ENCODE measurements at regions not wholly inside any gene's neighbourhood (a gene's known extent, or its start where the extent isn't known, plus 50 kb on each side); places are given as distances from the start of the nearest gene placed in this dataset.
"Not testable (repeated sequence)": the region's sequence is repeated elsewhere in the genome, so short reads cannot be mapped to it uniquely, and the experiment has no call there.

DNA sequence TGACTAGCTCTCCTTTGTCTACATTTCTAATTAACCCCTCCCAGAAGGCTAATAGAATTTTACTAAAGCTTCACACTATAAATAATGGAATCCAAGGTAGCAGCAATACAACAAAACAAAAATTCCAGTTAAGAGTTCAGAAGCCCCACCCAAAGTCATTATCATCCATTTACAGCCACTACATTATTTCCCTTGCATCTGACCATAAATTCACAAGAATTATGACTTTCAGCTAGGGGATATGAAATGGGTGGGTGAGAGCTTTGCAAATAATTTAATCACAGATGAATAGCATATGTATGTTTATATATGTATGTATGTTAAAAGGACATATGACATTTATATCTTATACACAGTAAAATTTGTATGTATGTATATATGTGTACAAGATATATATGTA lies 65.3 kb upstream of the PTGDR start:
- intact Hi-C loops (cut with DNase I): no loop called here
- DNase-seq (no peak), ATAC-seq (no peak)

DNA sequence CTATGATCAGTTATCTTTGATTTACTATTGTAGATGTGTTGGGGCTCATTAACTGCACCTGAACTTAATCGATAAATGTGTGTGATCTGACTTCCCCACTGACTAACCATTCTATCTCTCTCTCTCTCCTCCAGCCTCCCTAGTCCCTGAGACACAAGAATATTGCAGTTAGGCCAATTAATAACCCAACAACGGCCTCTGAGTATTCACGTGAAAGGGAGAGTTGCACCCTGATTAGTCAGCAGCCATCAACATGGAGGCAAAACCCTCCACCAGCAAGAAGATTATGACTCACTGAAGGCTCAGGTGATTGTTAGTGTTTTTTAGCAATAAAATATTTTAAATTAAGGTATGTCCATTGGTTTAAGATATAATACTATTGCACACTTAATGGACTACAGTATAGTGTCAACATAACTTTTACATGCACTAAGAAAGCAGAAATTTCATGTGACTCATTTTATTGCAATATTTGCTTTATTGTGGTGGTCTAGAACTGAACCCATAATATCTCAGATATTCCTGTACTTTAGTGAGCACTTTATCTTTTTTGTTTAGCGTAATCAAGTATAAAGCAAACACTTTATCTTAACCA lies 77.1 kb upstream of the PTGDR start:
- intact Hi-C loops (cut with DNase I): no loop called here
- ATAC-seq (no peak), DNase-seq (no peak)

DNA sequence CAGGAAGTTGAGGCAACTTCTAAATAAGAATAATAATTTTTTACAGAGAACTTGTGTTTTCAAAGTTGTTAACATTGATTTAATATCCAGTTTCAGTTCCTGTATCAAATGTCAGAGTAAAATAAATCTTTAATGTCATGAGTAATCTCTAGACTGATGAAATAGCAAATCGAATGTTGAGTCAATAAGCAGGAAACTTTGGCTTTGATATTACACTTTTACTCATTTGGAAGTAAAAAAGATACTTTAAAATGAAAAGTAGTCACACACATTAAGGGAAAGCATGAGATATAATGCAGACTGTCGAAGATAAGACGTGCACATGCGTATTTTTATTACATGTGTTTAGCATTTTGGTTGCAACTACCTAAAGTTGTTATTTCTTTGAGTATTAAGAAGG lies 78.2 kb upstream of the PTGDR start:
- intact Hi-C loops (cut with DNase I): no loop called here
- DNase-seq (no peak), ATAC-seq (no peak)

DNA sequence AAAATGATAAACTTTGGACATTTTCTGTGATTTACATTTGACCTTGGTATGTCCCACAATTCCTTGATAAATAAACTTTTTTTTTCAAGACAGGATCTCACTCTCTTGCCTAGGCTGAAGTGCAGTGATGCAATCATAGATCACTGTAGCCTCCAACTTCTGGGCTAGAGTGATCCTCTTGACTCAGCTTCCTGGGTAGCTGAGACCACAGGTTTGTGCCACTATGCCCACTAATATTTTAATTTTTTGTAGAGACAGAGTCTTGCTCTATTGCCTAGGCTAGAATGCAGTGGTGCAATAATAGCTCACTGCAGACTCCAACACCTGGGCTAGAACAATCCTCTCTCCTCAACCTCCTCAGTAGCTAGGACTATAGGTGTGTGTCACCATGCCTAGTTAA lies 79.1 kb upstream of the PTGDR start:
- ATAC-seq: no peak

DNA sequence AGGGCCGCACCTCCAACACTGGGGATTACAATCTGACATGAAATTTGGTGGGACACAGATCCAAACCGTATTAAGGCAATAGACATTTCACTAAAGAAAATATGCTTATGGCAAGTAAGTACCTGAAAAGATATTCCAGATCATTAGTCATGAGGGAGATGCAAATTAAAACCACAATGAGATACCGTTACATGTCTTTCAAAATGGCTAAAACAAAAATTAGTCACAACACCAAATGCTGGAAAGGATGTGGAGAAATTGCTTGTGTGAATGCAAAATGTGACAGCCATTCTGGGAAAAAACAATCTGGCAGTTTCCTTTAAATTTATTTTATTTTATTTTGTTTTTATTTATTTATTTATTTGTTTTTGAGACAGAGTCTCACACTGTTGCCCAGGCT lies 82.3 kb upstream of the PTGDR start:
- no peak for ATAC-seq
- intact Hi-C loops (cut with DNase I): no loop called here

More for the DNA sequence above, 79.1 kb upstream of the PTGDR start:
- no peak for DNase-seq
- intact Hi-C loops (cut with DNase I): no loop called here

DNA sequence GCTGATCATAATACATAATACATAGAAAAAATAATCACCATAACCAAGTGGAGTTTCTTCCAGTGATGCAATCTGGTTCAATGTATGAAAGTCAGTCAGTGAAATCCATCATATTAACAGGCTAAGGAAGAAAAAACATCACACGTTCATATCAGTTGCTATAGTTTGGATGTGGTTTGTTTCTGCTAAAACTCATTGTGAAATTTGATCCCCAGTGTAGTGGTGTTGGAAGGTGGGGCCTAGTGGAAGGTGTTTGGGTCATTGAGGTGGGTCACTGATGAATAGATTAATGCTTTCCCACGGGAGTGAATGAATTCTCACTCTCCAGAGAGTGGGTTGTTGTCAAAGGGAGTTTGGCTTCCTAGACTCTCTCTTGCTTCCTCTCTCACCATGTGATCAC lies 84.6 kb upstream of the PTGDR start:
- DNase-seq (no peak), ATAC-seq (no peak)
- intact Hi-C loops (cut with DNase I): no loop called here

More for the DNA sequence above, 82.3 kb upstream of the PTGDR start:
- DNase-seq: no peak

DNA sequence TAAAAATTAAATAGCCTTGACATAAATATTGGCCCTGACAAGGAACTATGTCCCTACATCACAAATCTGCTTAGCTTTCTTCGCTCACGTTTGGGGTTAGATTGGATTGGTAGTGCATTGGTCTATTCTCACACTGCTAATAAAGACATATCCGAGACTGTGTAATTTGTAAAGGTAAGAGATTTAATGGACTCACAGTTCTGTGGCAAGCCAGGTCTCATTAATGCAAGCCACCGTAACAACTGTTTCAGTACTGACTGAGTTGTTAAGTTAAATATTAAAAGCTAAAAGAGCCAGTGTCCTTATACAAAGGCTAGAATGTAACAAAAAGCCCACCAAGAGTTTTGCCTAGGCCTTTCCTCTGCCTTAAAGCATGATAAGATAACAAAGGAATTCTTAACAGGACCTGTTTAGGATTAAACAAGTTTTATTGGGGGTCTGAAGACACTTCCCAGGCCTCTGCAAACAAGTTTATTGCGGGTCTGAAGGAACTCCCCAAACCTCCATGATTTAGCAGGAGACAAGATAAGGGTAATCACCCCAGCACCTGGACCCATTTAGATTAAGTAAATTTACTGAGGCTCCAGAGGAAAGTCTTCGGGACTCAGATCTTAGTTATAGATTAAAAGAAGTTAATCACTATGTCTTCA lies 88.2 kb upstream of the PTGDR start:
- DNase-seq: no peak
- no peak for ATAC-seq
- intact Hi-C loops (cut with DNase I): no loop called here

DNA sequence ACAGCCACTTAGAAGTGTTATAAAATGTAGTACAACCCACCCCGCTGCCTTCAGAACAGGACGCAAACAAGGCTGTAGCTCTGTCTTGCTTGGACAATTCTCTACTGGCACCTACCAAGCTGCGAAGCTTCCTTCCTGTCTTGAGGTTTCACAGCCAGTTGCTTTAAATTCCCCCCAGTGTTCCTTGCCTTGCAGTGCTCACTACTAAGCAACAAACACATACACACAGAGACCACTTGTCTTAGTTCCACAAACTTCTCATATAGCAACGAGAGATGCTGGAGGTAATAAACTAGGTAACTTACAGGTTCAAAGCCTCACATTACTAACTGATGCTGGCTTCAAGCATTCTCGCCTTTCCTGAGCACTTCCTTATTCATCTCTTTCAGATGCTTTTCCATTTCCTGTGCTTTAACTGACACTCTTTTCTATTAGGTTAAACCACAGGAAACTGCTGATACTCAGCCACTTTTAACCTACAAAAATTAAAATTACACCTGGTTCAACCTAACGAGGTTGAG lies 91.5 kb upstream of the PTGDR start:
- peak in 1 of 2 donors; percentile 67 for ATAC-seq
- intact Hi-C loops (cut with DNase I): no loop called here
- DNase-seq: no peak

DNA sequence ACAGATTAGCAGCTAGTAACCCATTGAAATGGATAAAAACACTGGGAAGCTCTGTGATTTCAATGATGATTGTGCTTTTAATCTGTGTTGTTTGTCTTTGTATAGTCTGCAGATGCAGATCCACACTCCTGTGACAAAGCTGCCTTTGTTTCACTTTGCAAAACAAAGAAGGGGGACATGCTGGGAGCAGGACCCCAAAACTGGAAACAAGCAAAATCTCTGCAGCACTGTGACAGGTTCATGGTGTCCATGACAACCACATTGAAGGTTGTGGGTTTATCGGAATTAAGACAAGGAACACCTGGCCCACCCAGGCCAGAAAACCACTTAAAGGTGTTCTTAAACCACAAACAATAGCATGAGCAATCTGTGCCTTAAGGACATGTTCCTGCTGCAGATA lies 95.6 kb upstream of the PTGDR start:
- intact Hi-C loops (cut with DNase I); ATAC-seq; DNase-seq: not testable (repeated sequence)

DNA sequence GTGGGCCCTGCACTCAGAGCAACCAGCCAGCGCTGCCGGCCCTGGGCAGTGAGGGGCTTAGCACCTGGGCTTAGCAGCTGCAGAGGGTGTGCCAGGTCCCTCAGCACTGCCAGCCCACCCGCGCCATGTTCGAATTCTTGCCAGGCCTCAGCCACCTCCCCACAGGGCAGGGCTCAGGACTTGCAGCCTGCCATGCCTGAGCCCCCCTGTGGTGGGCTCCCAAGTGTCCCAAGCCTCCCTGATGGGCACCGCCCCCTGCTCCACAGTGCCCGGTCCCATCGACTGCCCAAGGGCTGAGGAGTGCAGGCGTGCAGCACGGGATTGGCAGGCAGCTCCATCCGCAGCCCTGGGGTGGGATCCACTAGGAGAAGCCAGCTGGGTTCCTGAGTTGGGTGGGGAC lies 98.0 kb upstream of the NID2 start:
- intact Hi-C loops (cut with DNase I): no loop called here
- DNase-seq: no peak
- ATAC-seq: no peak

DNA sequence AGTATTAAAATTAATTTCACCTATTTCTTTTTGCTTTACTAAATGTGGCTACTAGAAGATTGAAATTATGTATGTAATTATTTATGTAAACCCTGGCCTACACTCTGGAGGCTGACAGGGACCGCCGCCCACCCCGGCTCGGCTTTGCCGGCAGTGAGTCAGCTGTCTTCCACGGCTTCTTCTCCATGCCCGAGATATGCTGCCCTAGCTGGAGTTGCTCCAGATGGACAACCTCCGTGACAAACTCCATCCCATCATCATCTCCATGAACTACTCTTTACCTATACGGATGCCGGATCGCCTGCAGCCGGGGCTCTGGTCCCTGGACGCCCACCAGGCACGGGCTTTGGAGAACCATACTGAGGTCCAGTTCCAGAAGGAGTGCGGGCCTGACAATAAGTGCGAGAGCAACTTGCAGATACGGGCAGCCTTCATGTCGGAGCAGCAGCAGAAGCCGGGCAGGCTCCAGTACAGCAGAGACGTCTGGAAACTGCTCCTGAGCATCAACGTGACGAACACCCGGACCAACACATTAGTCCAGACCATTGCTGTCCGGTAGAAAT lies 86.9 kb upstream of the NID2 start:
- DNase-seq (no peak), ATAC-seq (no peak)
- intact Hi-C loops (cut with DNase I): no loop called here

DNA sequence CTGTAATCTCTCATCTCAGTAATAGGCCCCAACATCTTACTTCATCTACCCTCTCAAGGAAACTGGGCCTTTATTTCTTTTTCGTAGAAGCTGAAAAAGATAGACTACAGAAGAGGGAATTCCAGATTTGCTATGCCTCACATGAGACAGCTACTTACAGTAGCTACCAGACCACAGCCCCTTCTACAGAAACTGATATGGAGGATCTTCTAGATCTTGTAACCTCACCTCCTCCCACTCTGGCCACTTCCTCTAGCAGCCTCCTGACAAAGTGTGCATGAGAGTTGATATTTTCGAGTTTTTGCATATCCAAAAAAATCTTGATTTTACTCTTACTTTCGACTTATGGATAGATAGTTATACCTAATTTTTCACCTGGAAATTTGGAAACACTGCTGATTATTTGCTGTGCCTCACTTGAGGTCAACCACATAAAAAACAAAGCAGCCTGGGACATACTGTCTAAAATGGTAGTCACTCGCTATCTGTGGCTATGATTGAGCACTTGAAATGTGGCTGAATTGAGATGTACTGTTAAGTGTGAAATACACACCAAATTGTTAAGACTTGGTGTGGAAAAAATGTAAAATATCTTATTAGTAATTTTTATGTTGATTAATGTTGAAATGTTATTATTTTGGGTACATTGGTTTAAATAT lies 86.3 kb upstream of the NID2 start:
- intact Hi-C loops (cut with DNase I): no loop called here
- DNase-seq (no peak), ATAC-seq (no peak)

DNA sequence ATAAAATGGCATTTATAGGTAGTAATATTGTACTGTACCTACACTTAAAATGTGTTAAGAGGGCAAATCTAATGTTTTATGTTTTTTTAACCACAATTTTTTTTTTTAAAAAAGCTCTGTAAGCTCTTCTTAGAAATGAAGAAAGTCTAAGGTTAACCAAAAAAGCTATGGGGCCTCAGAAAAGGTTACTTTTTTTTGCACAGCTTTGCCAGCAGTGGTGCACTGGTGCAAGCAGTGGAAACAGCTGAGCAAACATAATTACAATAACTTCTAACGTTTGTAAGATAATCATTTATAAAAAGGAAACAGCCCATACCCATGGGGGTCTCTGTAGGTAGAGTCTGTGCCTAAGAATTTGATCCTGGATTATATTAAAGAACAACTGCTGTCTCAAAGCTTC lies 85.1 kb upstream of the NID2 start:
- ATAC-seq (no peak), DNase-seq (no peak)
- intact Hi-C loops (cut with DNase I): no loop called here

DNA sequence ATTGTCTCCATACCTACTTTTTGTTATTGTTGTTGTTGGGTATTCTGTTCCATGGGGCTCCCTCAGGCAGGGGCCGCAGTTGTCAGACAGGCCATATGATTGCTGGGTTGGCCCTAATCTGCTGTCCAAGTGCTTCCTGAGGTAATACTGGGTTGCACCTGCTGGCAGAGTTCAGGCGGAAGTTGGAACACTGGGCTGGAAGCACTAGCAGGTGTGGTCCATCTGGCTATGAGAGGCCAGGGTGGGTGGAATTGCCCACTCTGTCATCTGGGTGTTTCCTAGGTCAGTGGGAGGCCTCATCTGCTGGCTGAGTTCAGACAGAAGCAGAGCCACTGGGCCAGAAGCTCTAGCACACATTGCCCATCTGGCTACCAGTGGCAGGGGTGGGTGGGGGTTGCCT lies 81.3 kb upstream of the NID2 start:
- no peak for DNase-seq
- intact Hi-C loops (cut with DNase I): no loop called here
- ATAC-seq: no peak

DNA sequence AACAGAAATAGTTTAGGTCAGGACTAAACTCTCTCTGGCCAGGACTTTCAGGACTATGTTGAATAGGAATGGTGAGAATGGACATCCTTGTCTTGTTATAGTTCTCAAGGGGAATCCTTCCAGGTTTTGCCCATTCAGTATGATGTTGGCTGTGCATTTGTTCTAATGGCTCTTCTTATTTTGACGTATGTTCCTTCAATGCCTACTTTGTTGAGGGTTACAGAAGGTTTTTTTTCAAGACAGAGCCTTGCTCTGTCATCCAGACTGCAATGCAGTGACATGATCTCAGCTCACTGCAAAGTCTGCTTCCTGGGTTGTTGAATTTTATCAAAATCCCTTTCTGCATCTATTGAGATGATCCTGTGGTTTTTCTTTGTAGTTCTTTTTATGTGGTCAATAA lies 79.5 kb upstream of the NID2 start:
- ATAC-seq (no peak), DNase-seq (no peak)
- intact Hi-C loops (cut with DNase I): no loop called here

DNA sequence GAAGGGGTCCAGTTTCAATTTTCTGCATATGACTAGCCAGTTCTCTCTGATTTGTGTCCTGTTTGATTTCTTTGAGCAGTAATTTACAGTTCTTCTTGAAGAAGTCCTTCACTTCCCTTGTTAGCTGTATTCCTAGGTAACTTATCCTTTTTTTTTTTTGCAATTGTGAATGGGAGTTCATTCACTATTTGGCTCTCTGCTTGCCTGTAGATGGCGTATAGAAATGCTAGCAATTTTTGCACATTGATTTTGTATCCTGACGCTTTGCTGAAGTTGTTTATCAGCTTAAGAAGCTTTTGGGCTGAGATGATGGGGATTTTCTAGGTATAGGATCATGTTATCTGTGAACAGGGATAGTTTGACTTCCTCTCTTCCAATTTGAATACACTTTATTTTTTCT lies 77.6 kb upstream of the NID2 start:
- intact Hi-C loops (cut with DNase I): no loop called here
- ATAC-seq (no peak), DNase-seq (no peak)

DNA sequence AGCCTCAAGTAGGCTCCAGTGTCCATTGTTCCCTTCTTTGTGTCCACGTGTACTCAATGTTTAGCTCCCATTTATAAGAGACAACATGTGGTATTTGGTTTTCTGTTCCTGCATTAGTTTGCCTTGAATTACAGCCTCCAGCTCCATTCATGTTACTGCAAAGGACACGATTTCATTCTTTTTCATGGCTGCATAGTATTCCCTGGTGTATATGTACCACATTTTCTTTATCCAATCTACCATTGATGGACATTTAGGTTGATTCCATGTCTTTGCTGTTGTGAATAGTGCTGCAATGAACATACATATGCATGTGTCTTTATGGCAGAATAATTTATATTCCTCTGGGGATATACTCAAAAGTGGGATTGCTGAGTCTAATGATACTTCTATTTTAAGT lies 75.2 kb upstream of the NID2 start:
- intact Hi-C loops (cut with DNase I); DNase-seq; ATAC-seq: not testable (repeated sequence)

DNA sequence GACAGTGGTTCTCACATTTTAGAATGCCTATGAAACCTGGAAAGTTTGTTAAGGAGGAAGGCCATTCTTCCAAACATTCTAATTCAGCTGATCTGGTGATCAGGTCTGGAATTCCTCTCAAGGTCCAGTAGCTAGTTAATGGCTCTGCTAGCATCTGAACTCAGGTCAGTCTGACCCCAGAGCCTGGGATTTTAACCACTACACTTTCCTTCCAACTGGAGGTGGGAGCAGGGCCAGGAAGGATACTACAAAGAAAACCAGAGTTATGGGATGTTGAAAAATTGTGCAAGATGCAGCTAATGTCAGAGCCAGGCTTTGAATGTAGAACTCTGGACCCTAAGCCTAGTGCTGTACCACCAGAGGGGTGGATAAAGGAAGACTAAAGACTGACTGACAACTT lies 73.6 kb upstream of the NID2 start:
- intact Hi-C loops (cut with DNase I): no loop called here
- ATAC-seq (no peak), DNase-seq (no peak)

DNA sequence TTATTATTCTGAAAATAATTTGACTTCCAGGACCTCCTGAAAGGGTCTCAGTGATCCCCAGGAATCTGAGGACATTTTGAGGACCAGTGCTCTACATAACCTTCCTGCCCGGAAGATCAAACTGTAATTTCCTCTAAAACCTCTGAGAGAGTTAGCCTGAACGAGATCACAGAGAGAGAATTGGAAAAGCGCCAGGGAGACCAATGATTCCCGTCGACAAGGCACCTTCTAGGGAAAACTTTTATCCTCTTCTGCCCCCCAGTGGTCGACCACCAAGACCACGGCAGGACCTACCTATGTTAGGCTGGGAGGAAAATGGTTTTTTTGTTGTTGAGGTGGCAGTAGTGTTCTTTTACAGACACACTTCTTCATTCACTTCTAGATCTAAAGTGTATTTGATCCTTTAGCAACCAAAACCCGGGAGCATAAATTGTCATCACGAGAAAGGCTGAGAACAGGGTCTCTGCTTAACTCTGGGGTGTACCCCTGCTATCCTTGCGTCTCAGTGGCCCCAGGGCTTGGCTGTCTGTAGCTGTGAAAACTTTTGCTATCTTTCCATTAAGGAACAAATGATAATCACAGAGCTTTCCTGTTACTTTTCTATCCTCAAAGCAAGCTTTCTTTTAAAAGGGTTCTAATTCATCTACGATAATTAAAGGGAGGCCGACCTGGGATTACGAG lies 62.9 kb upstream of the NID2 start:
- peak; percentile 84 for DNase-seq
- peak; percentile 92 for ATAC-seq
- intact Hi-C loops (cut with DNase I): loop anchor here (2.0 to 5.0 kb wide), 2 partner anchors 59 to 137 kb away; no protein-coding TSS in a partner anchor

DNA sequence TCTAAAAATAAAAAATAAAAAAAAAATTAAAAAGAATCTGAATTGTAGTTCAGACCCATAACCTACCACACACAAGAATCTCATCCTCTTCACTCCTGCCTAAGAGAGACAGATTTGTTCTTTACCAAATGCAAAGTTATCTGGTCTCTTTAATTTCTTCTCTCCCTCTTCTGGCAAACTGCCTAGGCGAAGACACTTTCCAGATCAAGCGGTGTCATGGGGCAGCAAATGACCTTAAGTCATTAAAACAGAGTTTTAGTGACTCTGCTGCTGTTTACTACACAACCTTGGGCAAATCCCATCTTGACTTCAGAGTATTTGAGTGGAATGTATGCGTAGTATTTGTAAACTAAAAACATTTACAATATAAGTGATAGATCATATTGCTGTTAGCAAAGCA lies 60.9 kb upstream of the NID2 start:
- intact Hi-C loops (cut with DNase I): loop anchor here (2.0 to 10.0 kb wide), 3 partner anchors 55 to 135 kb away; no protein-coding TSS in a partner anchor
- ATAC-seq (no peak), DNase-seq (no peak)

Measured in left cardiac atrium (tissue), 4 donors.